NT2/D1 (cell line): ENCODE measurements at regions not wholly inside any gene's neighbourhood (a gene's known extent, or its start where the extent isn't known, plus 50 kb on each side); places are given as distances from the start of the nearest gene placed in this dataset.

Experiments
- DNase-seq: peaks from one replicate; pipeline ENCODE4 v3.0.0-alpha.2; 2011; ENCODE audit warnings: low read depth, low spot score
- H3K27me3 ChIP-seq: 2 replicates; pipeline ENCODE4 v1.6.0; 2011; ENCODE audit warnings: mild to moderate bottlenecking; ENCODE audit not compliant: insufficient read length, insufficient read depth
- H3K36me3 ChIP-seq: 2 replicates; pipeline ENCODE4 v1.6.1; 2011; ENCODE audit warnings: mild to moderate bottlenecking, low read length, mixed read lengths; ENCODE audit not compliant: insufficient read depth, insufficient read length
- H3K4me1 ChIP-seq: 2 replicates; pipeline ENCODE4 v1.5.1; 2011; ENCODE audit not compliant: insufficient read depth, insufficient read length
- H3K4me3 ChIP-seq: 2 replicates; pipeline ENCODE4 v1.5.1; 2011; ENCODE audit warnings: low read depth; ENCODE audit not compliant: insufficient read length
- H3K9ac ChIP-seq: 2 replicates; pipeline ENCODE4 v1.6.0; 2011; ENCODE audit warnings: low read depth; ENCODE audit not compliant: insufficient read length
- H3K9me3 ChIP-seq: 2 replicates; pipeline ENCODE4 v1.5.1; 2011; ENCODE audit warnings: mild to moderate bottlenecking, low read length; ENCODE audit not compliant: insufficient read depth
- SUZ12 ChIP-seq: IDR thresholded peaks from 2 replicates; pipeline ENCODE4 v1.6.1; 2011; ENCODE audit not compliant: insufficient read length, insufficient read depth; ENCODE audit errors: extremely low read depth
- YY1 ChIP-seq: IDR thresholded peaks from 2 replicates; pipeline ENCODE4 v1.6.1; 2011; ENCODE audit not compliant: insufficient read length, insufficient read depth
- ZNF274 ChIP-seq: IDR thresholded peaks from 2 replicates; pipeline ENCODE4 v1.6.1; 2011; ENCODE audit warnings: mild to moderate bottlenecking, low read depth, low read length

DNA sequence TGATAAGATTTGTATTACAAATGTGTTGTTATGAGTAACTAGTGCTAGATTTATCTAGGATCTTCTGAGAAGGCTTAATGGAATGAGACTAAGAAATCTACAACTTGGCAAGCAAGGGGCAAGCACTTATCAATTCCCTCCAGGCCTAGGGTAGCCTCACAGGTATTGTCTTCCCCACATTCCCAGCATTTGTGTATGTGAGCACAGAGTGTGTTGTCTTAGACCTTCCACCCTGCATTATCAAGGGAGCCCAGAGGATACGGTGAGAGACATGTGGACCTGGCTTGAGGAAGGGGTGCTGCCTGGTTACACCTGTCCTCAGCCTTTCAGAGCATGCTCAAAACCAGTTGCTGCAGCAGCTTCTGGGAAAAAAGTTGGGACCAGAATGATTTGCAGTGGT lies 327.2 kb downstream of the MRPL39 start:
- H3K9ac ChIP-seq: no peak overlapping the region
- TF ChIP-seq YY1 (no peak), SUZ12 (no peak), ZNF274 (no peak)
- H3K4me1 ChIP-seq: no peaks in the 10 kb centered on the region

DNA sequence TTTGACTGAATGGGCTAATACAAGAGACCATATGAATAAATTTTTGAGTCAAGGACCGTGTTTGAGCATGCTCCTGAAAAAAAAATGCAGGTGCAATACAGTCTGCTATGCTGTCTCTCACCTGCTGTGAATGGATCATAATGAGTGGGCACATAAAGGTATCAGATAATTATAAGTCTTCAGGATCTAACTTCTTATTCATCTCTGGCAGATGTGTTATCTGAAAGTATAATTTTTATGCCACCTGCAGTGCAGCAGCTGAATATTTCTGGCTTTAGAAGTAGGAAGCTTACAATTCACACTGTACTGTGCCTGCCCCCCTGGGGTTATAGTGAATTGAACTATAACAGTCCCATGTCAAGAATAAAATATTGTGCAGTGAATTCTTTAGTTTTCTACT lies 333.3 kb downstream of the MRPL39 start:
- no peak overlapping the region for H3K9ac ChIP-seq
- H3K36me3 ChIP-seq: no peaks in the 10 kb centered on the region
- H3K9me3 ChIP-seq: no peaks in the 10 kb centered on the region
- no peak overlapping the region for H3K4me3 ChIP-seq
- H3K4me1 ChIP-seq: no peaks in the 10 kb centered on the region
- no peaks in the 10 kb centered on the region for H3K27me3 ChIP-seq
- TF ChIP-seq YY1: no peak
- no peak for TF ChIP-seq SUZ12
- TF ChIP-seq ZNF274: no peak
- no peak for DNase-seq

More for the DNA sequence above, 327.2 kb downstream of the MRPL39 start:
- no peaks in the 10 kb centered on the region for H3K36me3 ChIP-seq
- no peak overlapping the region for H3K4me3 ChIP-seq
- no peak for DNase-seq
- H3K9me3 ChIP-seq: peaks cover 5% of the 10 kb centered on the region
- H3K27me3 ChIP-seq: no peaks in the 10 kb centered on the region

DNA sequence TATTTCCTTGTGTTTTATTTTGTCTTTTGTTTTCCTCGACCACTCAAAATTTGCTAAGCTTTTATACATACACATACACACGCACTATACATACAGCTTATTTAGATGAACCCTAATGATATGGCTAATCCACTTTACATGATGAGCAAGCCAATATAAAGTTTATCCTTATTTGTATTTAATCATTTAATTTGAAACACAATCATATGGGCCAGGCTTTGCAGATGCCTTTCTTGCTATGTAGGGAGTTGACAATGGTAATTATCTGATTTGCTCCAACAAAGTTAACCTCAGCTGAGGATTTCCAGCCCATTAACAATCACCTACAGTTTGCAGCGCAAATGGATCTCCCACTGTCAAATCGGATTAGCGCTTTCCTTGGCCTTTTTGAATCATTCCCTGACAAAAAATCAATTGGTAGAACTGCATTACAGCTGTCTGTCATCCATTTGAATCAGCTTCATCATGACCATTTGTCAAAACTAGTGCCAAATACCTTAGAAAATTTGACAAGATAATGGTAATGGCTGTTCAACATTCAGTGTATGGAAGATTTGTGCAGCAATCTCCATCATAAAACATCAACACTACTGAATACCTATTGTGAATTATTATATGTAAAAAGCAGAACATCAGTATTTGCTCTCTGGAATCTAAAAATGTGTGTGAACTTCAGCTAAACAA lies 352.6 kb downstream of the MRPL39 start:
- H3K27me3 ChIP-seq: no peaks in the 10 kb centered on the region
- H3K9me3 ChIP-seq: no peaks in the 10 kb centered on the region
- no peaks in the 10 kb centered on the region for H3K4me1 ChIP-seq
- no peak for TF ChIP-seq ZNF274
- no peak for TF ChIP-seq SUZ12
- no peak for TF ChIP-seq YY1
- H3K4me3 ChIP-seq: no peak overlapping the region
- DNase-seq: no peak
- H3K9ac ChIP-seq: no peak overlapping the region
- no peaks in the 10 kb centered on the region for H3K36me3 ChIP-seq

- H3K4me3 ChIP-seq: no peak overlapping the region
- no peak overlapping the region for H3K9ac ChIP-seq
- no peak for DNase-seq
- H3K27me3 ChIP-seq: no peaks in the 10 kb centered on the region
- TF ChIP-seq ZNF274 (no peak), SUZ12 (no peak), YY1 (no peak)
- H3K9me3 ChIP-seq: no peaks in the 10 kb centered on the region
- no peaks in the 10 kb centered on the region for H3K36me3 ChIP-seq
- H3K4me1 ChIP-seq: no peaks in the 10 kb centered on the region
Observed at GRCh38 chr21:25246546-25246945, 360.7 kb downstream of the MRPL39 start.

DNA sequence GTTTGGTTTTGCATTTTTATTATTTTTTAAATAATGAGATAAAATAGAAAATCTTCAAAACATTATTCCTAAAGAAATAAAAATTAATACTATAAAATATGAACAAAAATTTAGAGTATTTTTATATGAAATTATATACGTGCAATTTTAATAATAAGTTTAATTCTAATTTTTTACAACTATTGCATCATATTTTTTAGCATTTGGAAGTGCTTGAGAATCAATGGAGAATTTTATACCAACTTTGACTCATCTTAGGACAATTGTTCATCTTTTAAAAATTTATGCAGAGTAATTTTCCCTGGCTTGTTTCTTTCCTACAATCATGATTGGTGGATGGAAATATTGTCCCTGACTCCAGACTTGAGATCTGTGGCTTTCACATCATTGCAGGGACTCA lies 362.5 kb downstream of the MRPL39 start:
- Histone ChIP-seq H3K9me3 (no peaks in the 10 kb centered on the region; the same call in 1 of the 2 replicates), H3K36me3 (no peaks in the 10 kb centered on the region), H3K9ac (no peak overlapping the region), H3K4me1 (no peaks in the 10 kb centered on the region), H3K4me3 (no peak overlapping the region), H3K27me3 (no peaks in the 10 kb centered on the region)
- TF ChIP-seq YY1 (no peak), ZNF274 (no peak), SUZ12 (no peak)
- DNase-seq: no peak

DNA sequence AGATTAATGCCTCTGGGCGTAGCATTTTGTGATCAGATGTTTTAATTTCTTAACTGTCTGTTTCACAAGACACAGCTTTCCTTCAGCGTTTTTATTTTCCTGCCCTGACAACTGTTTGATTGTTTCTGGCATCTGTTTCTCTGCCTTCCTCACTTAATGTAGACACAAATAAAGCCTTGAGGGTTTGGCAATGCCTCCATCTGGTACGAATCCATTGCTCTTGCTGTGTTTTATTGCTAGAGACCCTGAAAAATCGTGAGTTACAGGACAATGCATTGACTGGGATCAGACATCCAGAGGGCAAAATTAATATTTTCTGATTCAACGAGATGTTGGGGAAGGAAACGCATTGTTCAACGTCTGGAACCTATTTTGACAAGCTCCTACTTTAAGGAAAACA lies 363.5 kb downstream of the MRPL39 start:
- no peaks in the 10 kb centered on the region for H3K4me1 ChIP-seq
- H3K9me3 ChIP-seq: no peaks in the 10 kb centered on the region; the same call in 1 of the 2 replicates
- DNase-seq: no peak
- H3K4me3 ChIP-seq: no peak overlapping the region
- H3K36me3 ChIP-seq: no peaks in the 10 kb centered on the region
- no peaks in the 10 kb centered on the region for H3K27me3 ChIP-seq
- H3K9ac ChIP-seq: no peak overlapping the region
- no peak for TF ChIP-seq YY1
- no peak for TF ChIP-seq ZNF274
- no peak for TF ChIP-seq SUZ12

GRCh38 chr21:25240974-25241373 lies 366.3 kb downstream of the MRPL39 start:
- no peaks in the 10 kb centered on the region for H3K36me3 ChIP-seq
- TF ChIP-seq YY1 (no peak), ZNF274 (no peak), SUZ12 (no peak)
- no peaks in the 10 kb centered on the region; the same call in 1 of the 2 replicates for H3K9me3 ChIP-seq
- no peaks in the 10 kb centered on the region for H3K4me1 ChIP-seq
- H3K9ac ChIP-seq: no peak overlapping the region
- H3K4me3 ChIP-seq: no peak overlapping the region
- DNase-seq: no peak
- H3K27me3 ChIP-seq: no peaks in the 10 kb centered on the region
